CD14-positive monocyte (primary cell): ENCODE measurements at regions not wholly inside any gene's neighbourhood (a gene's known extent, or its start where the extent isn't known, plus 50 kb on each side); places are given as distances from the start of the nearest gene placed in this dataset.

Experiments
- DNase-seq, 3 donors: peaks; one replicate each; pipeline ENCODE4 v3.0.0-alpha.2; 2011 to 2022
- H2AFZ ChIP-seq: 2 replicates; pipeline ENCODE4 v1.6.0; 2012; ENCODE audit warnings: mild to moderate bottlenecking, low read depth, low read length, inconsistent platforms; ENCODE audit not compliant: insufficient read depth, poor library complexity, severe bottlenecking
- H3K27ac ChIP-seq, 2 donors: 1 replicate in 1 of 2; 2 replicates in 1 of 2; pipeline ENCODE4 v1.5.1; 2012 to 2013; ENCODE audit warnings: low read length in 2 of 2, control low read depth in 1 of 2, inconsistent platforms in 1 of 2, low read depth in 1 of 2, mild to moderate bottlenecking in 1 of 2
- H3K27me3 ChIP-seq, 2 donors: one replicate each; pipeline versions ENCODE4 v1.6.0 to v1.6.1; 2011 to 2013; ENCODE audit warnings: low read length in 2 of 2; ENCODE audit not compliant: control insufficient read depth in 2 of 2, insufficient read depth in 2 of 2
- H3K36me3 ChIP-seq, 2 donors: replicated peaks in 1 of 2; 1 replicate in 1 of 2; 2 replicates in 1 of 2; pipeline versions ENCODE4 v1.5.1 to v1.6.1; 2012 to 2013; ENCODE audit warnings: low read length in 2 of 2, control low read depth in 1 of 2, inconsistent platforms in 1 of 2, mild to moderate bottlenecking in 1 of 2; ENCODE audit not compliant: insufficient read depth in 2 of 2, control insufficient read depth in 1 of 2
- H3K4me1 ChIP-seq, 2 donors: 1 replicate in 1 of 2; 2 replicates in 1 of 2; pipeline versions ENCODE4 v1.5.1 to v1.6.1; 2012 to 2013; ENCODE audit warnings: low read length in 2 of 2, control low read depth in 1 of 2, inconsistent platforms in 1 of 2, mild to moderate bottlenecking in 1 of 2, moderate library complexity in 1 of 2; ENCODE audit not compliant: insufficient read depth in 2 of 2, control insufficient read depth in 1 of 2
- H3K4me2 ChIP-seq: replicated peaks from 2 replicates; pipeline ENCODE3; 2012; ENCODE audit warnings: low read length, moderate library complexity, mild to moderate bottlenecking; ENCODE audit not compliant: poor library complexity, severe bottlenecking; ENCODE audit errors: extremely low read depth
- H3K4me3 ChIP-seq, 3 experiments: fragments of 200-600 bp in 1 of 3; sonication (generic) in 1 of 3; replicated peaks in 1 of 3; 1 replicate in 2 of 3; 2 replicates in 1 of 3; pipeline ENCODE4 v1.5.1; 2011 to 2013; ENCODE audit warnings: low read length in 3 of 3, mild to moderate bottlenecking in 3 of 3, control low read depth in 2 of 3, low read depth in 2 of 3, inconsistent platforms in 1 of 3, moderate library complexity in 1 of 3
- H3K79me2 ChIP-seq: 2 replicates; pipeline ENCODE4 v1.6.0; 2012; ENCODE audit warnings: mild to moderate bottlenecking, control low read depth, inconsistent platforms, low read length, moderate library complexity; ENCODE audit not compliant: insufficient read depth
- H3K9ac ChIP-seq: 2 replicates; pipeline ENCODE4 v1.6.0; 2017; ENCODE audit warnings: low read length, mild to moderate bottlenecking; ENCODE audit not compliant: insufficient read depth, poor library complexity, severe bottlenecking
- H3K9me3 ChIP-seq, 2 donors: replicated peaks in 1 of 2; 1 replicate in 1 of 2; 2 replicates in 1 of 2; pipeline versions ENCODE4 v1.5.1 to v1.6.1; 2012 to 2013; ENCODE audit warnings: low read length in 2 of 2, control low read depth in 1 of 2; ENCODE audit not compliant: control insufficient read depth in 1 of 2, insufficient read depth in 1 of 2
- H4K20me1 ChIP-seq: 2 replicates; pipeline ENCODE4 v1.6.0; 2012; ENCODE audit warnings: mild to moderate bottlenecking, low read length, control low read depth, moderate library complexity; ENCODE audit not compliant: insufficient read depth
- H3K27ac Mint-ChIP-seq, 7 donors: one replicate each; pipeline ENCODE4 v1.8.0; 2020; ENCODE audit warnings: mild to moderate bottlenecking in 7 of 7, mixed read lengths in 7 of 7, moderate library complexity in 6 of 7, inconsistent platforms in 2 of 7
- H3K27me3 Mint-ChIP-seq, 3 donors: one replicate each; pipeline ENCODE4 v1.8.0; 2021 to 2022; ENCODE audit warnings: low read depth in 3 of 3, mild to moderate bottlenecking in 3 of 3, mixed read lengths in 3 of 3, moderate library complexity in 3 of 3, inconsistent platforms in 1 of 3
- H3K36me3 Mint-ChIP-seq, 2 donors: one replicate each; pipeline ENCODE4 v1.8.0; 2020; ENCODE audit warnings: mixed read lengths in 2 of 2, inconsistent platforms in 1 of 2, mild to moderate bottlenecking in 1 of 2
- H3K4me1 Mint-ChIP-seq: one replicate; pipeline ENCODE4 v1.8.0; 2020; ENCODE audit warnings: mild to moderate bottlenecking, mixed read lengths
- H3K4me3 Mint-ChIP-seq, 2 donors: one replicate each; pipeline ENCODE4 v1.8.0; 2020; ENCODE audit warnings: mild to moderate bottlenecking in 2 of 2, mixed read lengths in 2 of 2, moderate library complexity in 1 of 2
- H3K9me3 Mint-ChIP-seq, 7 donors: one replicate each; pipeline ENCODE4 v1.8.0; 2020 to 2022; ENCODE audit warnings: mixed read lengths in 7 of 7, mild to moderate bottlenecking in 6 of 7, moderate library complexity in 6 of 7, inconsistent platforms in 2 of 7
- CTCF ChIP-seq: fragments of 200-600 bp; IDR thresholded peaks from one replicate; pipeline ENCODE4 v1.8.0; 2022; ENCODE audit warnings: antibody characterized with exemption, mild to moderate bottlenecking
- WGBS: methylation state at CpG from one replicate; pipeline ENCODE4 v1.1.5; 2013; ENCODE audit warnings: missing lambda C conversion rate; ENCODE audit not compliant: insufficient coverage; 5-methylcytosine and 5-hydroxymethylcytosine counted together
- intact Hi-C, 2 donors: fragments of 100-400 bp; cut with micrococcal nuclease; formaldehyde crosslinking; loops; one replicate each; pipeline versions ENCODE4 v1.15.0 to v1.15.1; 2023

DNA sequence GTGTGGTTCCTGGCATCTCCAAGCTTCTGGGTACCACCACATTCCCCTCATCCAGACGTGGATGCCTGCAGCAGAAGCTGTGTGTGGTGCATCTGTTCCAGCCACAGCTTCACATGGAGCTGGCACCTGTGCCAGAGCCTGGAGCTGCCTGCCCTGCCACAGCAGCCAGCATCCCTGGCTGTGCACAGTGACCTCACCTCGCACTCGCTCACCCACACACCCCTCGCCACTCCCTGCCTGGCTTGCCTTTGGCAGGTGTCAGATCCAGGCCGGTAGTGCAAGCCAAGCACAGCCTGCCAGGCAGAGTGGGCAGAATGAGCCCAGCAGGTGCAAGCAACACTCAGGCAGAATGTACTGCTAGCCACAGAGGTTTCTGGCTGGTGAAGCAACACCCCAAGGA lies 59.9 kb upstream of the DYNC1I2 start:
- H3K27me3 ChIP-seq: no peaks in the 10 kb centered on the region
- Mint-ChIP-seq H3K27ac (no peak overlapping the region), H3K4me3 (no peak overlapping the region), H3K9me3 (peaks cover 34 to 66% (median 50%) of the 10 kb centered on the region in 7 donors), H3K4me1 (no peaks in the 10 kb centered on the region), H3K36me3 (no peaks in the 10 kb centered on the region), H3K27me3 (peaks cover 0 to 3% (median 2%) of the 10 kb centered on the region in 3 donors)
- no peaks in the 10 kb centered on the region for H4K20me1 ChIP-seq
- WGBS: 92% methylated on average over 5 of the region's 5 CpGs
- DNase-seq: no peak
- no peaks in the 10 kb centered on the region for H3K79me2 ChIP-seq
- H3K27ac ChIP-seq: no peak overlapping the region
- intact Hi-C loops: no loop called here
- no peak overlapping the region for H3K4me3 ChIP-seq
- no peaks in the 10 kb centered on the region for H3K36me3 ChIP-seq
- H3K9ac ChIP-seq: no peak overlapping the region
- H3K4me1 ChIP-seq: no peaks in the 10 kb centered on the region
- H3K9me3 ChIP-seq: peaks cover 41% of the 10 kb centered on the region in 2 donors
- H3K4me2 ChIP-seq: no peak overlapping the region
- TF ChIP-seq CTCF: no peak
- no peak overlapping the region for H2AFZ ChIP-seq

GRCh38 chr2:171629113-171629512 lies 58.2 kb upstream of the DYNC1I2 start:
- H3K27ac Mint-ChIP-seq: peak overlapping the region in 1 of 7 donors; percentile 77
- no peak for TF ChIP-seq CTCF
- H3K27me3 Mint-ChIP-seq: peaks cover 0 to 3% (median 0%) of the 10 kb centered on the region in 3 donors
- H3K9ac ChIP-seq: no peak overlapping the region
- peaks cover 41 to 46% of the 10 kb centered on the region in 2 donors for H3K9me3 ChIP-seq
- intact Hi-C loops: no loop called here
- H3K27ac ChIP-seq: no peak overlapping the region
- H3K79me2 ChIP-seq: no peaks in the 10 kb centered on the region
- no peak overlapping the region for H2AFZ ChIP-seq
- no peaks in the 10 kb centered on the region for H3K36me3 Mint-ChIP-seq
- H3K9me3 Mint-ChIP-seq: peaks cover 41 to 72% (median 54%) of the 10 kb centered on the region in 7 donors
- H3K36me3 ChIP-seq: no peaks in the 10 kb centered on the region
- no peak for DNase-seq
- no peak overlapping the region for H3K4me3 ChIP-seq
- H3K27me3 ChIP-seq: no peaks in the 10 kb centered on the region
- no peak overlapping the region for H3K4me2 ChIP-seq
- no peaks in the 10 kb centered on the region for H3K4me1 ChIP-seq
- no CpG with 5 or more reads among the region's 1 CpG for whole genome bisulfite sequencing
- no peaks in the 10 kb centered on the region for H3K4me1 Mint-ChIP-seq
- no peaks in the 10 kb centered on the region for H4K20me1 ChIP-seq
- H3K4me3 Mint-ChIP-seq: no peak overlapping the region
